ENCODE measurements at regions not wholly inside any gene's neighbourhood (a gene's known extent, or its start where the extent isn't known, plus 50 kb on each side); places are given as distances from the start of the nearest gene placed in this dataset.
"Not testable (repeated sequence)": the region's sequence is repeated elsewhere in the genome, so short reads cannot be mapped to it uniquely, and the experiment has no call there.

GRCh38 chr12:4191642-4192041, 81.9 kb upstream of the CCND2 start:
- H3K4me3 ChIP-seq, result no peak overlapping the region
- no peak for DNase-seq (ENCODE audit: low spot score in 2 of 2)
- TF ChIP-seq CTCF (IDR thresholded peaks at IDR 0.05) (no peak), POLR2AphosphoS5 (IDR thresholded peaks at IDR 0.05) (no peak), EP300 (IDR thresholded peaks at IDR 0.05) (no peak), POLR2A (IDR thresholded peaks at IDR 0.05) (no peak)
- no peaks in the 10 kb centered on the region for H3K9me3 ChIP-seq
- H3K4me1 ChIP-seq, result no peaks in the 10 kb centered on the region
- H3K27ac ChIP-seq, result no peak overlapping the region
- WGBS, result 72% methylated on average over 2 of the region's 2 CpGs
- H3K36me3 ChIP-seq, result no peaks in the 10 kb centered on the region
- H3K27me3 ChIP-seq, result peaks cover 29% of the 10 kb centered on the region

GRCh38 chr12:4191149-4191548, 82.4 kb upstream of the CCND2 start:
- Histone ChIP-seq H3K36me3 (no peaks in the 10 kb centered on the region), H3K27ac (no peak overlapping the region), H3K4me1 (no peaks in the 10 kb centered on the region), H3K27me3 (peaks cover 28% of the 10 kb centered on the region), H3K9me3 (no peaks in the 10 kb centered on the region), H3K4me3 (no peak overlapping the region)
- DNase-seq (ENCODE audit: low spot score in 2 of 2), result no peak
- WGBS, result 67% methylated on average over 3 of the region's 3 CpGs
- TF ChIP-seq POLR2AphosphoS5 (IDR thresholded peaks at IDR 0.05) (no peak), EP300 (IDR thresholded peaks at IDR 0.05) (no peak), CTCF (IDR thresholded peaks at IDR 0.05) (no peak), POLR2A (IDR thresholded peaks at IDR 0.05) (no peak)

- WGBS, result 78% methylated on average over 5 of the region's 5 CpGs
- no peaks in the 10 kb centered on the region for H3K9me3 ChIP-seq
- H3K27me3 ChIP-seq, result peaks cover 28% of the 10 kb centered on the region
- H3K27ac ChIP-seq, result no peak overlapping the region
- DNase-seq (ENCODE audit: low spot score in 2 of 2), result no peak
- no peak overlapping the region for H3K4me3 ChIP-seq
- H3K36me3 ChIP-seq, result no peaks in the 10 kb centered on the region
- H3K4me1 ChIP-seq, result no peaks in the 10 kb centered on the region
- TF ChIP-seq EP300 (IDR thresholded peaks at IDR 0.05) (no peak), POLR2A (IDR thresholded peaks at IDR 0.05) (no peak), CTCF (IDR thresholded peaks at IDR 0.05) (no peak), POLR2AphosphoS5 (IDR thresholded peaks at IDR 0.05) (no peak)
Observed at GRCh38 chr12:4190366-4191063, 83.0 kb upstream of the CCND2 start.

GRCh38 chr12:4189721-4190120, 83.8 kb upstream of the CCND2 start:
- Histone ChIP-seq H3K27ac (no peak overlapping the region), H3K4me3 (no peak overlapping the region), H3K4me1 (no peaks in the 10 kb centered on the region), H3K27me3 (peaks cover 21% of the 10 kb centered on the region), H3K9me3 (no peaks in the 10 kb centered on the region), H3K36me3 (no peaks in the 10 kb centered on the region)
- TF ChIP-seq POLR2AphosphoS5 (IDR thresholded peaks at IDR 0.05), result no peak
- no peak for TF ChIP-seq EP300 (IDR thresholded peaks at IDR 0.05)
- no peak for TF ChIP-seq POLR2A (IDR thresholded peaks at IDR 0.05)
- TF ChIP-seq CTCF (IDR thresholded peaks at IDR 0.05), result no peak
- DNase-seq (ENCODE audit: low spot score in 2 of 2), result no peak
- WGBS, result 92% methylated on average over 12 of the region's 12 CpGs

- no peaks in the 10 kb centered on the region for H3K36me3 ChIP-seq
- WGBS, result 88% methylated on average over 4 of the region's 4 CpGs
- peaks cover 14% of the 10 kb centered on the region for H3K27me3 ChIP-seq
Observed at GRCh38 chr12:4187916-4188315, 85.6 kb upstream of the CCND2 start.

GRCh38 chr12:4187315-4187714, 86.2 kb upstream of the CCND2 start:
- H3K27me3 ChIP-seq, result peaks cover 12% of the 10 kb centered on the region
- WGBS, result 52% methylated on average over 3 of the region's 3 CpGs
- not testable (repeated sequence) for DNase-seq (ENCODE audit: low spot score in 2 of 2); H3K27ac ChIP-seq; H3K4me3 ChIP-seq; H3K9me3 ChIP-seq; H3K36me3 ChIP-seq; H3K4me1 ChIP-seq

More at GRCh38 chr12:4187916-4188315, 85.6 kb upstream of the CCND2 start:
- TF ChIP-seq EP300 (IDR thresholded peaks at IDR 0.05) (no peak), POLR2AphosphoS5 (IDR thresholded peaks at IDR 0.05) (no peak), CTCF (IDR thresholded peaks at IDR 0.05) (no peak)
- Histone ChIP-seq H3K4me3 (no peak overlapping the region), H3K27ac (no peak overlapping the region), H3K9me3 (no peaks in the 10 kb centered on the region), H3K4me1 (no peaks in the 10 kb centered on the region)
- DNase-seq (ENCODE audit: low spot score in 2 of 2), result no peak

All from suprapubic skin (tissue), 4 donors.